GM23338 (cell line): ENCODE measurements at regions not wholly inside any gene's neighbourhood (a gene's known extent, or its start where the extent isn't known, plus 50 kb on each side); places are given as distances from the start of the nearest gene placed in this dataset.
A peak's percentile ranks its signal among the peaks of the same experiment; 100 is the strongest.

Experiments used
- ATAC-seq: fragments of 200-7000 bp; cut with Tn5 transposase; 3 replicates; pipeline ENCODE4 v1.9.1; 2020
- DNase-seq: peaks from one replicate; pipeline ENCODE4 v3.0.0-alpha.2; 2015; ENCODE audit warnings: low spot score
- H2AFZ ChIP-seq: fragments of 200-600 bp; sonication (generic); 2 replicates; pipeline ENCODE4 v1.8.0; 2016; ENCODE audit warnings: antibody characterized with exemption, mild to moderate bottlenecking, moderate library complexity
- H3F3A ChIP-seq: fragments of 200-600 bp; sonication (generic); replicated peaks from 2 replicates; pipeline ENCODE4 v1.8.0; 2017; ENCODE audit warnings: antibody characterized with exemption, mixed run types, low read depth
- H3K27ac ChIP-seq: fragments of 200-600 bp; sonication (generic); 2 replicates; pipeline ENCODE4 v1.6.1; 2016; ENCODE audit warnings: low read depth
- H3K27me3 ChIP-seq: fragments of 200-600 bp; sonication (generic); 2 replicates; pipeline ENCODE4 v1.8.0; 2016; ENCODE audit warnings: mild to moderate bottlenecking, mixed run types, moderate library complexity; ENCODE audit not compliant: insufficient read depth
- H3K36me3 ChIP-seq: fragments of 200-600 bp; sonication (generic); 2 replicates; pipeline ENCODE4 v1.8.0; 2016; ENCODE audit warnings: mild to moderate bottlenecking; ENCODE audit not compliant: insufficient read depth
- H3K4me1 ChIP-seq: fragments of 200-600 bp; sonication (generic); 2 replicates; pipeline ENCODE4 v1.8.0; 2016; ENCODE audit warnings: mild to moderate bottlenecking, moderate library complexity; ENCODE audit not compliant: insufficient read depth
- H3K4me2 ChIP-seq: fragments of 200-600 bp; sonication (generic); 2 replicates; pipeline ENCODE4 v1.7.1; 2017; ENCODE audit warnings: mixed run types
- H3K4me3 ChIP-seq: fragments of 200-600 bp; sonication (generic); 2 replicates; pipeline ENCODE4 v1.6.1; 2016; ENCODE audit warnings: mixed run types
- H3K79me2 ChIP-seq: fragments of 200-600 bp; sonication (generic); replicated peaks from 2 replicates; pipeline ENCODE4 v1.8.0; 2017; ENCODE audit warnings: mild to moderate bottlenecking; ENCODE audit not compliant: insufficient read depth
- H3K9me2 ChIP-seq: fragments of 200-600 bp; sonication (generic); 2 replicates; pipeline ENCODE4 v1.8.0; 2017; ENCODE audit not compliant: insufficient read depth
- H4K20me1 ChIP-seq: fragments of 200-600 bp; sonication (generic); replicated peaks from 2 replicates; pipeline ENCODE4 v1.8.0; 2017; ENCODE audit warnings: mild to moderate bottlenecking; ENCODE audit not compliant: insufficient read depth
- H3K27ac Mint-ChIP-seq: 2 replicates; pipeline ENCODE4 v1.8.0; 2020; ENCODE audit warnings: inconsistent platforms, mild to moderate bottlenecking, moderate library complexity, mixed read lengths
- H3K27me3 Mint-ChIP-seq: 3 replicates; pipeline ENCODE4 v1.8.0; 2022; ENCODE audit warnings: low read depth, mild to moderate bottlenecking, moderate library complexity, mixed read lengths, inconsistent platforms; ENCODE audit not compliant: insufficient read depth, poor library complexity
- H3K36me3 Mint-ChIP-seq: 3 replicates; pipeline ENCODE4 v1.8.0; 2021; ENCODE audit warnings: low read depth, mild to moderate bottlenecking, inconsistent platforms, moderate library complexity, mixed read lengths
- H3K4me1 Mint-ChIP-seq: 3 replicates; pipeline ENCODE4 v1.8.0; 2020; ENCODE audit warnings: mild to moderate bottlenecking, inconsistent platforms, mixed read lengths
- H3K4me3 Mint-ChIP-seq: 3 replicates; pipeline ENCODE4 v1.8.0; 2021; ENCODE audit warnings: moderate library complexity, mild to moderate bottlenecking, inconsistent platforms, mixed read lengths
- H3K9me3 Mint-ChIP-seq: 3 replicates; pipeline ENCODE4 v1.8.0; 2020; ENCODE audit warnings: moderate library complexity, mild to moderate bottlenecking, inconsistent platforms, mixed read lengths
- CREB1 ChIP-seq: fragments of 250-450 bp; sonication (Bioruptor Pico); IDR thresholded peaks from 2 replicates; pipeline ENCODE4 v1.5.0; 2020; ENCODE audit warnings: low read depth, mild to moderate bottlenecking, moderate library complexity
- EZH2 ChIP-seq: fragments of 200-600 bp; sonication (generic); IDR thresholded peaks from one replicate; pipeline ENCODE4 v1.8.0; 2017; ENCODE audit warnings: antibody characterized with exemption, mild to moderate bottlenecking, low read depth; ENCODE audit not compliant: unreplicated experiment
- EZH2phosphoT487 ChIP-seq: fragments of 200-600 bp; sonication (generic); IDR thresholded peaks from one replicate; pipeline ENCODE4 v1.8.1; 2018; ENCODE audit warnings: antibody characterized with exemption; ENCODE audit not compliant: unreplicated experiment
- JUNB ChIP-seq: IDR thresholded peaks from one replicate; pipeline ENCODE4 v1.6.1; 2016; ENCODE audit warnings: antibody characterized with exemption; ENCODE audit not compliant: unreplicated experiment
- NANOG ChIP-seq: IDR thresholded peaks from 2 replicates; pipeline ENCODE4 v1.6.1; 2016; ENCODE audit warnings: antibody characterized with exemption, borderline replicate concordance
- POLR2AphosphoS5 ChIP-seq: IDR thresholded peaks from 2 replicates; pipeline ENCODE4 v1.6.1; 2016; ENCODE audit warnings: antibody characterized with exemption, low read depth
- STAT1 ChIP-seq: IDR thresholded peaks from one replicate; pipeline ENCODE4 v1.6.1; 2016; ENCODE audit warnings: antibody characterized with exemption; ENCODE audit not compliant: unreplicated experiment
- ZNF114 ChIP-seq: fragments of 250-450 bp; sonication (Bioruptor Pico); IDR thresholded peaks from 2 replicates; pipeline ENCODE4 v1.5.0; 2020; ENCODE audit warnings: mild to moderate bottlenecking, moderate library complexity
- ZNF331 ChIP-seq: fragments of 250-450 bp; sonication (Bioruptor Pico); IDR thresholded peaks from 2 replicates; pipeline ENCODE4 v1.5.0; 2020; ENCODE audit warnings: low read depth, mild to moderate bottlenecking, moderate library complexity
- TF ChIP-seq, protein P1 (sequence below): IDR thresholded peaks from 2 replicates; pipeline ENCODE4 v1.6.1; 2016; ENCODE audit warnings: antibody characterized with exemption
- TF ChIP-seq, protein P2 (sequence below), 2 experiments: fragments of 200-600 bp in 1 of 2; sonication (generic) in 1 of 2; conservative IDR thresholded peaks; 2 replicates each; pipeline versions ENCODE4 v1.5.1 to v1.6.1; 2016 to 2017; ENCODE audit warnings: antibody characterized with exemption in 2 of 2, low read depth in 2 of 2, mild to moderate bottlenecking in 2 of 2, moderate library complexity in 1 of 2
- TF ChIP-seq, protein P3 (sequence below): fragments of 250-450 bp; sonication (Bioruptor Pico); IDR thresholded peaks from 2 replicates; pipeline ENCODE4 v1.5.0; 2020; ENCODE audit warnings: mild to moderate bottlenecking, moderate library complexity
- TF ChIP-seq, protein P4 (sequence below): IDR thresholded peaks from one replicate; pipeline ENCODE4 v1.6.1; 2018; ENCODE audit warnings: antibody characterized with exemption; ENCODE audit not compliant: unreplicated experiment

DNA sequence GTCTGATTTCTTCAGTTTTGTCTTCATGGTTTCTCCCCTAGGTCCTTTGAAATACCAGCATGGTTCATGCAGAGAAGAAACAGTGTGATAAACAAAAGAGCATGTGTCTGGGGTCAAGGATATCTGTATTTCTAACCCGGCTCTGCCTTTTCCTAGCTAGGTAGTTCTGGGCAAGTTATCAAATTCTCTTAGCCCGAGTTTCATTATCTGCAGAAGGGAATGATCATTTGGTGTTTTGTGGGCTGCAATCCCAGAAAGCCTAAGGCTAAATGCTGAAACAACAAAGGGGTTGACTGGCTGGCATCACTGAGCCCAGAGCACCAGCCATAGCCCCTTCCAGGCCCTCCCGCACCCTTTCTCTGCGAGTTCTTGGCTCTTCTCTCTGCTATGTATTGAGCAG is 51.7 kb upstream of the DAPL1 start:
- Histone ChIP-seq H4K20me1 (no peaks in the 10 kb centered on the region), H3K79me2 (no peaks in the 10 kb centered on the region), H2AFZ (peak overlapping the region; percentile 49; the same call in 1 of the 2 replicates), H3K9me2 (0 out of 2 replicates have a peak, but pooled peaks cover 3% of the 10 kb centered on the region), H3K4me1 (peaks cover 8% of the 10 kb centered on the region; the same call in 1 of the 2 replicates), H3F3A (no peaks in the 10 kb centered on the region), H3K27ac (no peak overlapping the region), H3K27me3 (no peaks in the 10 kb centered on the region), H3K36me3 (no peaks in the 10 kb centered on the region), H3K4me2 (no peak overlapping the region), H3K4me3 (no peak overlapping the region)
- no peak for TF ChIP-seq EZH2phosphoT487
- no peak for TF ChIP-seq STAT1
- TF ChIP-seq CREB1, result no peak
- TF ChIP-seq NANOG, result no peak
- TF ChIP-seq, protein P1, sequence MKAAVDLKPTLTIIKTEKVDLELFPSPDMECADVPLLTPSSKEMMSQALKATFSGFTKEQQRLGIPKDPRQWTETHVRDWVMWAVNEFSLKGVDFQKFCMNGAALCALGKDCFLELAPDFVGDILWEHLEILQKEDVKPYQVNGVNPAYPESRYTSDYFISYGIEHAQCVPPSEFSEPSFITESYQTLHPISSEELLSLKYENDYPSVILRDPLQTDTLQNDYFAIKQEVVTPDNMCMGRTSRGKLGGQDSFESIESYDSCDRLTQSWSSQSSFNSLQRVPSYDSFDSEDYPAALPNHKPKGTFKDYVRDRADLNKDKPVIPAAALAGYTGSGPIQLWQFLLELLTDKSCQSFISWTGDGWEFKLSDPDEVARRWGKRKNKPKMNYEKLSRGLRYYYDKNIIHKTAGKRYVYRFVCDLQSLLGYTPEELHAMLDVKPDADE, result no peak
- TF ChIP-seq JUNB, result no peak
- TF ChIP-seq ZNF331 (CRISPR knock-in tag), result no peak
- no peak for TF ChIP-seq ZNF114 (CRISPR knock-in tag)
- TF ChIP-seq, protein P2, sequence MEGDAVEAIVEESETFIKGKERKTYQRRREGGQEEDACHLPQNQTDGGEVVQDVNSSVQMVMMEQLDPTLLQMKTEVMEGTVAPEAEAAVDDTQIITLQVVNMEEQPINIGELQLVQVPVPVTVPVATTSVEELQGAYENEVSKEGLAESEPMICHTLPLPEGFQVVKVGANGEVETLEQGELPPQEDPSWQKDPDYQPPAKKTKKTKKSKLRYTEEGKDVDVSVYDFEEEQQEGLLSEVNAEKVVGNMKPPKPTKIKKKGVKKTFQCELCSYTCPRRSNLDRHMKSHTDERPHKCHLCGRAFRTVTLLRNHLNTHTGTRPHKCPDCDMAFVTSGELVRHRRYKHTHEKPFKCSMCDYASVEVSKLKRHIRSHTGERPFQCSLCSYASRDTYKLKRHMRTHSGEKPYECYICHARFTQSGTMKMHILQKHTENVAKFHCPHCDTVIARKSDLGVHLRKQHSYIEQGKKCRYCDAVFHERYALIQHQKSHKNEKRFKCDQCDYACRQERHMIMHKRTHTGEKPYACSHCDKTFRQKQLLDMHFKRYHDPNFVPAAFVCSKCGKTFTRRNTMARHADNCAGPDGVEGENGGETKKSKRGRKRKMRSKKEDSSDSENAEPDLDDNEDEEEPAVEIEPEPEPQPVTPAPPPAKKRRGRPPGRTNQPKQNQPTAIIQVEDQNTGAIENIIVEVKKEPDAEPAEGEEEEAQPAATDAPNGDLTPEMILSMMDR (conservative IDR thresholded peaks at IDR 0.05; ENCODE audit: low read depth in 2 of 2), result no peak
- TF ChIP-seq POLR2AphosphoS5, result no peak
- no peak for TF ChIP-seq EZH2
- TF ChIP-seq, protein P3, sequence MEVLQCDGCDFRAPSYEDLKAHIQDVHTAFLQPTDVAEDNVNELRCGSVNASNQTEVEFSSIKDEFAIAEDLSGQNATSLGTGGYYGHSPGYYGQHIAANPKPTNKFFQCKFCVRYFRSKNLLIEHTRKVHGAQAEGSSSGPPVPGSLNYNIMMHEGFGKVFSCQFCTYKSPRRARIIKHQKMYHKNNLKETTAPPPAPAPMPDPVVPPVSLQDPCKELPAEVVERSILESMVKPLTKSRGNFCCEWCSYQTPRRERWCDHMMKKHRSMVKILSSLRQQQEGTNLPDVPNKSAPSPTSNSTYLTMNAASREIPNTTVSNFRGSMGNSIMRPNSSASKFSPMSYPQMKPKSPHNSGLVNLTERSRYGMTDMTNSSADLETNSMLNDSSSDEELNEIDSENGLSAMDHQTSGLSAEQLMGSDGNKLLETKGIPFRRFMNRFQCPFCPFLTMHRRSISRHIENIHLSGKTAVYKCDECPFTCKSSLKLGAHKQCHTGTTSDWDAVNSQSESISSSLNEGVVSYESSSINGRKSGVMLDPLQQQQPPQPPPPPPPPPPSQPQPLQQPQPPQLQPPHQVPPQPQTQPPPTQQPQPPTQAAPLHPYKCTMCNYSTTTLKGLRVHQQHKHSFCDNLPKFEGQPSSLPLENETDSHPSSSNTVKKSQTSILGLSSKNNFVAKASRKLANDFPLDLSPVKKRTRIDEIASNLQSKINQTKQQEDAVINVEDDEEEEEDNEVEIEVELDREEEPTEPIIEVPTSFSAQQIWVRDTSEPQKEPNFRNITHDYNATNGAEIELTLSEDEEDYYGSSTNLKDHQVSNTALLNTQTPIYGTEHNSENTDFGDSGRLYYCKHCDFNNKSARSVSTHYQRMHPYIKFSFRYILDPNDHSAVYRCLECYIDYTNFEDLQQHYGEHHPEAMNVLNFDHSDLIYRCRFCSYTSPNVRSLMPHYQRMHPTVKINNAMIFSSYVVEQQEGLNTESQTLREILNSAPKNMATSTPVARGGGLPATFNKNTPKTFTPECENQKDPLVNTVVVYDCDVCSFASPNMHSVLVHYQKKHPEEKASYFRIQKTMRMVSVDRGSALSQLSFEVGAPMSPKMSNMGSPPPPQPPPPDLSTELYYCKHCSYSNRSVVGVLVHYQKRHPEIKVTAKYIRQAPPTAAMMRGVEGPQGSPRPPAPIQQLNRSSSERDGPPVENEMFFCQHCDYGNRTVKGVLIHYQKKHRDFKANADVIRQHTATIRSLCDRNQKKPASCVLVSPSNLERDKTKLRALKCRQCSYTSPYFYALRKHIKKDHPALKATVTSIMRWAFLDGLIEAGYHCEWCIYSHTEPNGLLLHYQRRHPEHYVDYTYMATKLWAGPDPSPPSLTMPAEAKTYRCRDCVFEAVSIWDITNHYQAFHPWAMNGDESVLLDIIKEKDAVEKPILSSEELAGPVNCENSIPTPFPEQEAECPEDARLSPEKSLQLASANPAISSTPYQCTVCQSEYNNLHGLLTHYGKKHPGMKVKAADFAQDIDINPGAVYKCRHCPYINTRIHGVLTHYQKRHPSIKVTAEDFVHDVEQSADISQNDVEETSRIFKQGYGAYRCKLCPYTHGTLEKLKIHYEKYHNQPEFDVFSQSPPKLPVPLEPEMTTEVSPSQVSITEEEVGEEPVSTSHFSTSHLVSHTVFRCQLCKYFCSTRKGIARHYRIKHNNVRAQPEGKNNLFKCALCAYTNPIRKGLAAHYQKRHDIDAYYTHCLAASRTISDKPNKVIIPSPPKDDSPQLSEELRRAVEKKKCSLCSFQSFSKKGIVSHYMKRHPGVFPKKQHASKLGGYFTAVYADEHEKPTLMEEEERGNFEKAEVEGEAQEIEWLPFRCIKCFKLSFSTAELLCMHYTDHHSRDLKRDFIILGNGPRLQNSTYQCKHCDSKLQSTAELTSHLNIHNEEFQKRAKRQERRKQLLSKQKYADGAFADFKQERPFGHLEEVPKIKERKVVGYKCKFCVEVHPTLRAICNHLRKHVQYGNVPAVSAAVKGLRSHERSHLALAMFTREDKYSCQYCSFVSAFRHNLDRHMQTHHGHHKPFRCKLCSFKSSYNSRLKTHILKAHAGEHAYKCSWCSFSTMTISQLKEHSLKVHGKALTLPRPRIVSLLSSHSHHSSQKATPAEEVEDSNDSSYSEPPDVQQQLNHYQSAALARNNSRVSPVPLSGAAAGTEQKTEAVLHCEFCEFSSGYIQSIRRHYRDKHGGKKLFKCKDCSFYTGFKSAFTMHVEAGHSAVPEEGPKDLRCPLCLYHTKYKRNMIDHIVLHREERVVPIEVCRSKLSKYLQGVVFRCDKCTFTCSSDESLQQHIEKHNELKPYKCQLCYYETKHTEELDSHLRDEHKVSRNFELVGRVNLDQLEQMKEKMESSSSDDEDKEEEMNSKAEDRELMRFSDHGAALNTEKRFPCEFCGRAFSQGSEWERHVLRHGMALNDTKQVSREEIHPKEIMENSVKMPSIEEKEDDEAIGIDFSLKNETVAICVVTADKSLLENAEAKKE (CRISPR knock-in tag), result no peak
- TF ChIP-seq, protein P4, sequence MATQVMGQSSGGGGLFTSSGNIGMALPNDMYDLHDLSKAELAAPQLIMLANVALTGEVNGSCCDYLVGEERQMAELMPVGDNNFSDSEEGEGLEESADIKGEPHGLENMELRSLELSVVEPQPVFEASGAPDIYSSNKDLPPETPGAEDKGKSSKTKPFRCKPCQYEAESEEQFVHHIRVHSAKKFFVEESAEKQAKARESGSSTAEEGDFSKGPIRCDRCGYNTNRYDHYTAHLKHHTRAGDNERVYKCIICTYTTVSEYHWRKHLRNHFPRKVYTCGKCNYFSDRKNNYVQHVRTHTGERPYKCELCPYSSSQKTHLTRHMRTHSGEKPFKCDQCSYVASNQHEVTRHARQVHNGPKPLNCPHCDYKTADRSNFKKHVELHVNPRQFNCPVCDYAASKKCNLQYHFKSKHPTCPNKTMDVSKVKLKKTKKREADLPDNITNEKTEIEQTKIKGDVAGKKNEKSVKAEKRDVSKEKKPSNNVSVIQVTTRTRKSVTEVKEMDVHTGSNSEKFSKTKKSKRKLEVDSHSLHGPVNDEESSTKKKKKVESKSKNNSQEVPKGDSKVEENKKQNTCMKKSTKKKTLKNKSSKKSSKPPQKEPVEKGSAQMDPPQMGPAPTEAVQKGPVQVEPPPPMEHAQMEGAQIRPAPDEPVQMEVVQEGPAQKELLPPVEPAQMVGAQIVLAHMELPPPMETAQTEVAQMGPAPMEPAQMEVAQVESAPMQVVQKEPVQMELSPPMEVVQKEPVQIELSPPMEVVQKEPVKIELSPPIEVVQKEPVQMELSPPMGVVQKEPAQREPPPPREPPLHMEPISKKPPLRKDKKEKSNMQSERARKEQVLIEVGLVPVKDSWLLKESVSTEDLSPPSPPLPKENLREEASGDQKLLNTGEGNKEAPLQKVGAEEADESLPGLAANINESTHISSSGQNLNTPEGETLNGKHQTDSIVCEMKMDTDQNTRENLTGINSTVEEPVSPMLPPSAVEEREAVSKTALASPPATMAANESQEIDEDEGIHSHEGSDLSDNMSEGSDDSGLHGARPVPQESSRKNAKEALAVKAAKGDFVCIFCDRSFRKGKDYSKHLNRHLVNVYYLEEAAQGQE, result no peak
- DNase-seq, result no peak
- Mint-ChIP-seq H3K27ac (no peak overlapping the region), H3K4me3 (no peak overlapping the region), H3K27me3 (peaks cover 9% of the 10 kb centered on the region), H3K36me3 (no peaks in the 10 kb centered on the region), H3K4me1 (peaks cover 26% of the 10 kb centered on the region), H3K9me3 (no peaks in the 10 kb centered on the region; the same call in 2 of the 3 replicates)
- ATAC-seq, result no peak
